GM23338 (cell line): ENCODE measurements at regions not wholly inside any gene's neighbourhood (a gene's known extent, or its start where the extent isn't known, plus 50 kb on each side); places are given as distances from the start of the nearest gene placed in this dataset.

Experiments used
- ATAC-seq: fragments of 200-7000 bp; cut with Tn5 transposase; 3 replicates; pipeline ENCODE4 v1.9.1; 2020
- DNase-seq: peaks from one replicate; pipeline ENCODE4 v3.0.0-alpha.2; 2015; ENCODE audit warnings: low spot score
- H2AFZ ChIP-seq: fragments of 200-600 bp; sonication (generic); 2 replicates; pipeline ENCODE4 v1.8.0; 2016; ENCODE audit warnings: antibody characterized with exemption, mild to moderate bottlenecking, moderate library complexity
- H3F3A ChIP-seq: fragments of 200-600 bp; sonication (generic); replicated peaks from 2 replicates; pipeline ENCODE4 v1.8.0; 2017; ENCODE audit warnings: antibody characterized with exemption, mixed run types, low read depth
- H3K27ac ChIP-seq: fragments of 200-600 bp; sonication (generic); 2 replicates; pipeline ENCODE4 v1.6.1; 2016; ENCODE audit warnings: low read depth
- H3K27me3 ChIP-seq: fragments of 200-600 bp; sonication (generic); 2 replicates; pipeline ENCODE4 v1.8.0; 2016; ENCODE audit warnings: mild to moderate bottlenecking, mixed run types, moderate library complexity; ENCODE audit not compliant: insufficient read depth
- H3K36me3 ChIP-seq: fragments of 200-600 bp; sonication (generic); 2 replicates; pipeline ENCODE4 v1.8.0; 2016; ENCODE audit warnings: mild to moderate bottlenecking; ENCODE audit not compliant: insufficient read depth
- H3K4me1 ChIP-seq: fragments of 200-600 bp; sonication (generic); 2 replicates; pipeline ENCODE4 v1.8.0; 2016; ENCODE audit warnings: mild to moderate bottlenecking, moderate library complexity; ENCODE audit not compliant: insufficient read depth
- H3K4me2 ChIP-seq: fragments of 200-600 bp; sonication (generic); 2 replicates; pipeline ENCODE4 v1.7.1; 2017; ENCODE audit warnings: mixed run types
- H3K4me3 ChIP-seq: fragments of 200-600 bp; sonication (generic); 2 replicates; pipeline ENCODE4 v1.6.1; 2016; ENCODE audit warnings: mixed run types
- H3K79me2 ChIP-seq: fragments of 200-600 bp; sonication (generic); replicated peaks from 2 replicates; pipeline ENCODE4 v1.8.0; 2017; ENCODE audit warnings: mild to moderate bottlenecking; ENCODE audit not compliant: insufficient read depth
- H3K9me2 ChIP-seq: fragments of 200-600 bp; sonication (generic); 2 replicates; pipeline ENCODE4 v1.8.0; 2017; ENCODE audit not compliant: insufficient read depth
- H4K20me1 ChIP-seq: fragments of 200-600 bp; sonication (generic); replicated peaks from 2 replicates; pipeline ENCODE4 v1.8.0; 2017; ENCODE audit warnings: mild to moderate bottlenecking; ENCODE audit not compliant: insufficient read depth
- H3K27ac Mint-ChIP-seq: 2 replicates; pipeline ENCODE4 v1.8.0; 2020; ENCODE audit warnings: inconsistent platforms, mild to moderate bottlenecking, moderate library complexity, mixed read lengths
- H3K27me3 Mint-ChIP-seq: 3 replicates; pipeline ENCODE4 v1.8.0; 2022; ENCODE audit warnings: low read depth, mild to moderate bottlenecking, moderate library complexity, mixed read lengths, inconsistent platforms; ENCODE audit not compliant: insufficient read depth, poor library complexity
- H3K36me3 Mint-ChIP-seq: 3 replicates; pipeline ENCODE4 v1.8.0; 2021; ENCODE audit warnings: low read depth, mild to moderate bottlenecking, inconsistent platforms, moderate library complexity, mixed read lengths
- H3K4me1 Mint-ChIP-seq: 3 replicates; pipeline ENCODE4 v1.8.0; 2020; ENCODE audit warnings: mild to moderate bottlenecking, inconsistent platforms, mixed read lengths
- H3K4me3 Mint-ChIP-seq: 3 replicates; pipeline ENCODE4 v1.8.0; 2021; ENCODE audit warnings: moderate library complexity, mild to moderate bottlenecking, inconsistent platforms, mixed read lengths
- H3K9me3 Mint-ChIP-seq: 3 replicates; pipeline ENCODE4 v1.8.0; 2020; ENCODE audit warnings: moderate library complexity, mild to moderate bottlenecking, inconsistent platforms, mixed read lengths
- CREB1 ChIP-seq: fragments of 250-450 bp; sonication (Bioruptor Pico); IDR thresholded peaks from 2 replicates; pipeline ENCODE4 v1.5.0; 2020; ENCODE audit warnings: low read depth, mild to moderate bottlenecking, moderate library complexity
- JUNB ChIP-seq: IDR thresholded peaks from one replicate; pipeline ENCODE4 v1.6.1; 2016; ENCODE audit warnings: antibody characterized with exemption; ENCODE audit not compliant: unreplicated experiment
- NANOG ChIP-seq: IDR thresholded peaks from 2 replicates; pipeline ENCODE4 v1.6.1; 2016; ENCODE audit warnings: antibody characterized with exemption, borderline replicate concordance
- STAT1 ChIP-seq: IDR thresholded peaks from one replicate; pipeline ENCODE4 v1.6.1; 2016; ENCODE audit warnings: antibody characterized with exemption; ENCODE audit not compliant: unreplicated experiment
- ZNF114 ChIP-seq: fragments of 250-450 bp; sonication (Bioruptor Pico); IDR thresholded peaks from 2 replicates; pipeline ENCODE4 v1.5.0; 2020; ENCODE audit warnings: mild to moderate bottlenecking, moderate library complexity
- ZNF331 ChIP-seq: fragments of 250-450 bp; sonication (Bioruptor Pico); IDR thresholded peaks from 2 replicates; pipeline ENCODE4 v1.5.0; 2020; ENCODE audit warnings: low read depth, mild to moderate bottlenecking, moderate library complexity
- TF ChIP-seq, protein P1 (sequence below): IDR thresholded peaks from 2 replicates; pipeline ENCODE4 v1.6.1; 2016; ENCODE audit warnings: antibody characterized with exemption
- TF ChIP-seq, protein P2 (sequence below), 2 experiments: fragments of 200-600 bp in 1 of 2; sonication (generic) in 1 of 2; conservative IDR thresholded peaks; 2 replicates each; pipeline versions ENCODE4 v1.5.1 to v1.6.1; 2016 to 2017; ENCODE audit warnings: antibody characterized with exemption in 2 of 2, low read depth in 2 of 2, mild to moderate bottlenecking in 2 of 2, moderate library complexity in 1 of 2
- TF ChIP-seq, protein P3 (sequence below): fragments of 250-450 bp; sonication (Bioruptor Pico); IDR thresholded peaks from 2 replicates; pipeline ENCODE4 v1.5.0; 2020; ENCODE audit warnings: mild to moderate bottlenecking, moderate library complexity

DNA sequence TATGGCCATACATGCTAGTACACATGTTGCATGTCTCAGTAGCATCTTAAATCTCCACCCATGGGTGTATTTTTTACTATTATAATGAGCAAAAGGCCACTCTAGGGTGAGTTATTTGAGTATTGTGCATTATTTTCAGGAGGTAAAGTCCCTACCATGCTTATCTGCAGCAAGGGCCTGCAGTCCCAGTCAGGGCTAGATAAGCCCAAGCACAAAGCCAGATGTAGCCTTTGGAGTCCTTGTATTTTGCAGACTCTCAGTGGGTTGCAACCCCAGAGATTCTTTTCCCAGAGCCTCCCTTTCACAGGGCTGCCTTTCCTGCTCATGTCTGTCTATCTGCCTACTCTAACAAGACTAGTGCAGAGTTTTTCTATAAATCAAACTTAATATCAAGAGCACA, 295.3 kb downstream of the IPO8 start:
- Mint-ChIP-seq H3K27ac (no peak overlapping the region), H3K27me3 (peaks cover 4% of the 10 kb centered on the region), H3K4me1 (no peaks in the 10 kb centered on the region), H3K4me3 (no peak overlapping the region), H3K36me3 (peaks cover 32% of the 10 kb centered on the region), H3K9me3 (peaks cover 60% of the 10 kb centered on the region)
- TF ChIP-seq ZNF331 (CRISPR knock-in tag) (no peak), STAT1 (no peak)
- TF ChIP-seq, protein P1, sequence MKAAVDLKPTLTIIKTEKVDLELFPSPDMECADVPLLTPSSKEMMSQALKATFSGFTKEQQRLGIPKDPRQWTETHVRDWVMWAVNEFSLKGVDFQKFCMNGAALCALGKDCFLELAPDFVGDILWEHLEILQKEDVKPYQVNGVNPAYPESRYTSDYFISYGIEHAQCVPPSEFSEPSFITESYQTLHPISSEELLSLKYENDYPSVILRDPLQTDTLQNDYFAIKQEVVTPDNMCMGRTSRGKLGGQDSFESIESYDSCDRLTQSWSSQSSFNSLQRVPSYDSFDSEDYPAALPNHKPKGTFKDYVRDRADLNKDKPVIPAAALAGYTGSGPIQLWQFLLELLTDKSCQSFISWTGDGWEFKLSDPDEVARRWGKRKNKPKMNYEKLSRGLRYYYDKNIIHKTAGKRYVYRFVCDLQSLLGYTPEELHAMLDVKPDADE: no peak
- TF ChIP-seq, protein P2, sequence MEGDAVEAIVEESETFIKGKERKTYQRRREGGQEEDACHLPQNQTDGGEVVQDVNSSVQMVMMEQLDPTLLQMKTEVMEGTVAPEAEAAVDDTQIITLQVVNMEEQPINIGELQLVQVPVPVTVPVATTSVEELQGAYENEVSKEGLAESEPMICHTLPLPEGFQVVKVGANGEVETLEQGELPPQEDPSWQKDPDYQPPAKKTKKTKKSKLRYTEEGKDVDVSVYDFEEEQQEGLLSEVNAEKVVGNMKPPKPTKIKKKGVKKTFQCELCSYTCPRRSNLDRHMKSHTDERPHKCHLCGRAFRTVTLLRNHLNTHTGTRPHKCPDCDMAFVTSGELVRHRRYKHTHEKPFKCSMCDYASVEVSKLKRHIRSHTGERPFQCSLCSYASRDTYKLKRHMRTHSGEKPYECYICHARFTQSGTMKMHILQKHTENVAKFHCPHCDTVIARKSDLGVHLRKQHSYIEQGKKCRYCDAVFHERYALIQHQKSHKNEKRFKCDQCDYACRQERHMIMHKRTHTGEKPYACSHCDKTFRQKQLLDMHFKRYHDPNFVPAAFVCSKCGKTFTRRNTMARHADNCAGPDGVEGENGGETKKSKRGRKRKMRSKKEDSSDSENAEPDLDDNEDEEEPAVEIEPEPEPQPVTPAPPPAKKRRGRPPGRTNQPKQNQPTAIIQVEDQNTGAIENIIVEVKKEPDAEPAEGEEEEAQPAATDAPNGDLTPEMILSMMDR (conservative IDR thresholded peaks at IDR 0.05; ENCODE audit: low read depth in 2 of 2): no peak
- Histone ChIP-seq H3K9me2 (peaks cover 4% of the 10 kb centered on the region; the same call in 1 of the 2 replicates), H2AFZ (no peak overlapping the region), H4K20me1 (no peaks in the 10 kb centered on the region), H3F3A (no peaks in the 10 kb centered on the region), H3K79me2 (no peaks in the 10 kb centered on the region), H3K27ac (no peak overlapping the region), H3K4me1 (no peaks in the 10 kb centered on the region), H3K36me3 (peaks cover 8% of the 10 kb centered on the region), H3K27me3 (no peaks in the 10 kb centered on the region), H3K4me2 (no peak overlapping the region), H3K4me3 (no peak overlapping the region)
- DNase-seq (no peak), ATAC-seq (no peak)

DNA sequence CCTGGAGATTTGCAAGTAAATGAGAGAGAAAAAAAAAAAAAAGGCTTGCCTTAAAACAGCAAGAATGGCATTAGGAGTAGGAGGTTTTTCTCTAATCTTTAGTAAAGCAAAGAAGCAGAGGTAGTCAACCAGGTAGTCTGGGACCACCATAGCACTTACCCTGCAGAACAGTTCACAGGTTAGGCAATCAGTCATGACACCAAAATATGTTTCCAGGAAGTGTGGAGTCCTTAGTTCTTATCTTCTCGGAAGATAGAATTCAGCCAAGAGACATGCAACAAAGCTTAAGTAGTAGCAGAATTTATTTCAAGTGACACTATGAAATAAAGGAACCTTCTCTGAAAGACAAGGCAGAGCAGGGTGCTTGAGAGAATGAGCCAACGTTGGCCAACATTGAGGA, 295.8 kb downstream of the IPO8 start:
- Histone ChIP-seq H3K4me2 (no peak overlapping the region), H3K27ac (no peak overlapping the region), H3K9me2 (peaks cover 4% of the 10 kb centered on the region; the same call in 1 of the 2 replicates), H3K4me3 (no peak overlapping the region), H3K36me3 (peaks cover 8% of the 10 kb centered on the region), H3K4me1 (no peaks in the 10 kb centered on the region), H3K79me2 (no peaks in the 10 kb centered on the region), H2AFZ (no peak overlapping the region), H4K20me1 (no peaks in the 10 kb centered on the region), H3K27me3 (no peaks in the 10 kb centered on the region), H3F3A (no peaks in the 10 kb centered on the region)
- no peak for DNase-seq
- peaks cover 4% of the 10 kb centered on the region for H3K27me3 Mint-ChIP-seq
- peaks cover 63% of the 10 kb centered on the region for H3K9me3 Mint-ChIP-seq
- H3K36me3 Mint-ChIP-seq: peaks cover 36% of the 10 kb centered on the region
- no peak overlapping the region for H3K27ac Mint-ChIP-seq
- no peaks in the 10 kb centered on the region for H3K4me1 Mint-ChIP-seq
- no peak overlapping the region for H3K4me3 Mint-ChIP-seq
- no peak for ATAC-seq
- TF ChIP-seq, protein P3, sequence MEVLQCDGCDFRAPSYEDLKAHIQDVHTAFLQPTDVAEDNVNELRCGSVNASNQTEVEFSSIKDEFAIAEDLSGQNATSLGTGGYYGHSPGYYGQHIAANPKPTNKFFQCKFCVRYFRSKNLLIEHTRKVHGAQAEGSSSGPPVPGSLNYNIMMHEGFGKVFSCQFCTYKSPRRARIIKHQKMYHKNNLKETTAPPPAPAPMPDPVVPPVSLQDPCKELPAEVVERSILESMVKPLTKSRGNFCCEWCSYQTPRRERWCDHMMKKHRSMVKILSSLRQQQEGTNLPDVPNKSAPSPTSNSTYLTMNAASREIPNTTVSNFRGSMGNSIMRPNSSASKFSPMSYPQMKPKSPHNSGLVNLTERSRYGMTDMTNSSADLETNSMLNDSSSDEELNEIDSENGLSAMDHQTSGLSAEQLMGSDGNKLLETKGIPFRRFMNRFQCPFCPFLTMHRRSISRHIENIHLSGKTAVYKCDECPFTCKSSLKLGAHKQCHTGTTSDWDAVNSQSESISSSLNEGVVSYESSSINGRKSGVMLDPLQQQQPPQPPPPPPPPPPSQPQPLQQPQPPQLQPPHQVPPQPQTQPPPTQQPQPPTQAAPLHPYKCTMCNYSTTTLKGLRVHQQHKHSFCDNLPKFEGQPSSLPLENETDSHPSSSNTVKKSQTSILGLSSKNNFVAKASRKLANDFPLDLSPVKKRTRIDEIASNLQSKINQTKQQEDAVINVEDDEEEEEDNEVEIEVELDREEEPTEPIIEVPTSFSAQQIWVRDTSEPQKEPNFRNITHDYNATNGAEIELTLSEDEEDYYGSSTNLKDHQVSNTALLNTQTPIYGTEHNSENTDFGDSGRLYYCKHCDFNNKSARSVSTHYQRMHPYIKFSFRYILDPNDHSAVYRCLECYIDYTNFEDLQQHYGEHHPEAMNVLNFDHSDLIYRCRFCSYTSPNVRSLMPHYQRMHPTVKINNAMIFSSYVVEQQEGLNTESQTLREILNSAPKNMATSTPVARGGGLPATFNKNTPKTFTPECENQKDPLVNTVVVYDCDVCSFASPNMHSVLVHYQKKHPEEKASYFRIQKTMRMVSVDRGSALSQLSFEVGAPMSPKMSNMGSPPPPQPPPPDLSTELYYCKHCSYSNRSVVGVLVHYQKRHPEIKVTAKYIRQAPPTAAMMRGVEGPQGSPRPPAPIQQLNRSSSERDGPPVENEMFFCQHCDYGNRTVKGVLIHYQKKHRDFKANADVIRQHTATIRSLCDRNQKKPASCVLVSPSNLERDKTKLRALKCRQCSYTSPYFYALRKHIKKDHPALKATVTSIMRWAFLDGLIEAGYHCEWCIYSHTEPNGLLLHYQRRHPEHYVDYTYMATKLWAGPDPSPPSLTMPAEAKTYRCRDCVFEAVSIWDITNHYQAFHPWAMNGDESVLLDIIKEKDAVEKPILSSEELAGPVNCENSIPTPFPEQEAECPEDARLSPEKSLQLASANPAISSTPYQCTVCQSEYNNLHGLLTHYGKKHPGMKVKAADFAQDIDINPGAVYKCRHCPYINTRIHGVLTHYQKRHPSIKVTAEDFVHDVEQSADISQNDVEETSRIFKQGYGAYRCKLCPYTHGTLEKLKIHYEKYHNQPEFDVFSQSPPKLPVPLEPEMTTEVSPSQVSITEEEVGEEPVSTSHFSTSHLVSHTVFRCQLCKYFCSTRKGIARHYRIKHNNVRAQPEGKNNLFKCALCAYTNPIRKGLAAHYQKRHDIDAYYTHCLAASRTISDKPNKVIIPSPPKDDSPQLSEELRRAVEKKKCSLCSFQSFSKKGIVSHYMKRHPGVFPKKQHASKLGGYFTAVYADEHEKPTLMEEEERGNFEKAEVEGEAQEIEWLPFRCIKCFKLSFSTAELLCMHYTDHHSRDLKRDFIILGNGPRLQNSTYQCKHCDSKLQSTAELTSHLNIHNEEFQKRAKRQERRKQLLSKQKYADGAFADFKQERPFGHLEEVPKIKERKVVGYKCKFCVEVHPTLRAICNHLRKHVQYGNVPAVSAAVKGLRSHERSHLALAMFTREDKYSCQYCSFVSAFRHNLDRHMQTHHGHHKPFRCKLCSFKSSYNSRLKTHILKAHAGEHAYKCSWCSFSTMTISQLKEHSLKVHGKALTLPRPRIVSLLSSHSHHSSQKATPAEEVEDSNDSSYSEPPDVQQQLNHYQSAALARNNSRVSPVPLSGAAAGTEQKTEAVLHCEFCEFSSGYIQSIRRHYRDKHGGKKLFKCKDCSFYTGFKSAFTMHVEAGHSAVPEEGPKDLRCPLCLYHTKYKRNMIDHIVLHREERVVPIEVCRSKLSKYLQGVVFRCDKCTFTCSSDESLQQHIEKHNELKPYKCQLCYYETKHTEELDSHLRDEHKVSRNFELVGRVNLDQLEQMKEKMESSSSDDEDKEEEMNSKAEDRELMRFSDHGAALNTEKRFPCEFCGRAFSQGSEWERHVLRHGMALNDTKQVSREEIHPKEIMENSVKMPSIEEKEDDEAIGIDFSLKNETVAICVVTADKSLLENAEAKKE: no peak
- no peak for TF ChIP-seq NANOG
- TF ChIP-seq CREB1 (CRISPR knock-in tag): no peak
- TF ChIP-seq, protein P2 (conservative IDR thresholded peaks at IDR 0.05; ENCODE audit: low read depth in 2 of 2): no peak
- TF ChIP-seq, protein P1: no peak
- TF ChIP-seq ZNF114: no peak
- no peak for TF ChIP-seq ZNF331 (CRISPR knock-in tag)
- TF ChIP-seq JUNB: no peak
